Vagina (tissue), 2 donors: ENCODE measurements at regions not wholly inside any gene's neighbourhood (a gene's known extent, or its start where the extent isn't known, plus 50 kb on each side); places are given as distances from the start of the nearest gene placed in this dataset.

Experiments
- POLR2A ChIP-seq, 2 donors: fragments of 450-650 bp; IDR thresholded peaks; one replicate each; pipeline ENCODE4 v1.6.1; 2017; ENCODE audit warnings: antibody characterized with exemption in 2 of 2, mild to moderate bottlenecking in 2 of 2, moderate library complexity in 2 of 2
- TF ChIP-seq, protein P1 (sequence below), 3 experiments: fragments of 450-650 bp in 2 of 3; fragments of 200-600 bp in 1 of 3; sonication (generic) in 1 of 3; IDR thresholded peaks; one replicate each; pipeline ENCODE4 v1.5.1; 2017 to 2019; ENCODE audit warnings: antibody characterized with exemption in 3 of 3, mild to moderate bottlenecking in 2 of 3, moderate library complexity in 2 of 3

DNA sequence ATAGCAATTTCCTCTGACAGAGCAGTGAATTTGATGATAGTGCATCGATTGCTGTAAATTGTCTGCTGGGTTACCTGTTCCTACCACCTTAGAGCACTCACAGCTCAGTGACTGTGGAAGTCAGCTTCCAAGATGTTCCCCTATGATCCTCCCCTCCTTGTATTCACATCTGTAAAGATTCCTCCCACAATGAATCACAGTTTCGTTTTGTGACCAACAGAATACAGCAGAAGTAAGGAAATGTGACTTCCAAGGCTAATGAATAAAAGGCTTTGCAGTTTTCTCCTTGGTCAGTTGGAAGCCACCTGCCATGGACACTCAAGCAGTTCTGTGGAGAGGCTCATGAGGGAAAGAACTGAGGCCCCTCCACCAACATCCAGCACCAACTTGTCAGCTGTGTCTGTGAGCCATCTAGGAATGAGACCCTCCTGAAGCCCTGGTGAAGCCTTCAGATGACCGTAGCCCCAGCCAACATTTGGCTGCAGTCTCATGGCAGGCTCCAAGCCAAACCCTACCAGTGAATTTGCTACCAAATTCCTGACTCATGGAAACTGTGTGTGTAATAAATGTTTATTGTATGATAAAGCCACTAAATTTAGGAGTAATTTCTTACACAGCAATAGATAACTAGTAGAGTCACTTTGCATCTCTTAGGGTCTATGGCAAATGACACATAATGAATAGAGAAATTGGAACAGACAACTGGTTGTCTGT is 309.5 kb upstream of the NPVF start:
- no peak for TF ChIP-seq POLR2A (IDR thresholded peaks at IDR 0.05)
- TF ChIP-seq, protein P1, sequence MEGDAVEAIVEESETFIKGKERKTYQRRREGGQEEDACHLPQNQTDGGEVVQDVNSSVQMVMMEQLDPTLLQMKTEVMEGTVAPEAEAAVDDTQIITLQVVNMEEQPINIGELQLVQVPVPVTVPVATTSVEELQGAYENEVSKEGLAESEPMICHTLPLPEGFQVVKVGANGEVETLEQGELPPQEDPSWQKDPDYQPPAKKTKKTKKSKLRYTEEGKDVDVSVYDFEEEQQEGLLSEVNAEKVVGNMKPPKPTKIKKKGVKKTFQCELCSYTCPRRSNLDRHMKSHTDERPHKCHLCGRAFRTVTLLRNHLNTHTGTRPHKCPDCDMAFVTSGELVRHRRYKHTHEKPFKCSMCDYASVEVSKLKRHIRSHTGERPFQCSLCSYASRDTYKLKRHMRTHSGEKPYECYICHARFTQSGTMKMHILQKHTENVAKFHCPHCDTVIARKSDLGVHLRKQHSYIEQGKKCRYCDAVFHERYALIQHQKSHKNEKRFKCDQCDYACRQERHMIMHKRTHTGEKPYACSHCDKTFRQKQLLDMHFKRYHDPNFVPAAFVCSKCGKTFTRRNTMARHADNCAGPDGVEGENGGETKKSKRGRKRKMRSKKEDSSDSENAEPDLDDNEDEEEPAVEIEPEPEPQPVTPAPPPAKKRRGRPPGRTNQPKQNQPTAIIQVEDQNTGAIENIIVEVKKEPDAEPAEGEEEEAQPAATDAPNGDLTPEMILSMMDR (IDR thresholded peaks at IDR 0.05), result no peak
